ENCODE measurements at regions not wholly inside any gene's neighbourhood (a gene's known extent, or its start where the extent isn't known, plus 50 kb on each side); places are given as distances from the start of the nearest gene placed in this dataset.

- DNase-seq, result no peak
Observed at GRCh38 chr15:96219681-96220080, 110.8 kb upstream of the NR2F2 start.

DNA sequence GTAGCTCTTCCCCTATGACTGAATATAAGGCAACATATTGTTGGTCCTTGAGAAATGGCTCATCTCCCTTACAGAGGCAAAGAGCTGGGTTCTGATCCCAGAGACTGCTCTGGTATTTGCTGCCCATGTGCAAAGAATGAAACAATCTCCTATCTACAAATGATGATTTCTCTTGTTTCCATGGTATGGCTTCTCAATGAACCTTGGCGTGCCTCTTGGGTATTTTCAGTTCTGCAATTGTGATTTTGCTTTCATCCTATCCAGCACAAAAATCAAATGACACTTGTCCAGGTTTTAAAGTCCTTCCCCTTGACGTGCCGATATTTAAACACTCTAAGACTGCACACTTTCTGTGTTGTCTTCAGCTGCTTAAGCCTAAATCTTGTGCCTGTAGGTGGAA, 109.8 kb upstream of the NR2F2 start:
- DNase-seq, result no peak

GRCh38 chr15:96222981-96223380, 107.5 kb upstream of the NR2F2 start:
- no peak for DNase-seq

DNA sequence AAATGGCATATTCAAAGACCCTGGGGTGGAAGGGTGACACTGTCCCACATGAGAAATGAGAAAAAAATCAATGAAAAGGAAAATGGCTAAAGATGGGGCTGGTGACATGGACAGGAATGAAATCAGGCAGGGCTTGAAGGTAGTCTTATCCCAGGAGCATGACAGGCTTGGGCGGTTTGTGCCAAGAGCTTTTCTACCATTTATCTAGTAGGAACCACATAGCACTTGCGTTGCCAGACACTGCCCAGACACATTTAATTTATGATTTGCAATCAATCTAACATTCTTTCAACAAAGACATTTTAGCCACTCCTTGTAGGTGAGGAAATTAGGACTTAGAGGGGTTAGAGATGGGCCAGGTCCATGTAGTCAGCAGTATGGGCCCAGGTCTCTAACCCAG, 106.6 kb upstream of the NR2F2 start:
- DNase-seq, result no peak

DNA sequence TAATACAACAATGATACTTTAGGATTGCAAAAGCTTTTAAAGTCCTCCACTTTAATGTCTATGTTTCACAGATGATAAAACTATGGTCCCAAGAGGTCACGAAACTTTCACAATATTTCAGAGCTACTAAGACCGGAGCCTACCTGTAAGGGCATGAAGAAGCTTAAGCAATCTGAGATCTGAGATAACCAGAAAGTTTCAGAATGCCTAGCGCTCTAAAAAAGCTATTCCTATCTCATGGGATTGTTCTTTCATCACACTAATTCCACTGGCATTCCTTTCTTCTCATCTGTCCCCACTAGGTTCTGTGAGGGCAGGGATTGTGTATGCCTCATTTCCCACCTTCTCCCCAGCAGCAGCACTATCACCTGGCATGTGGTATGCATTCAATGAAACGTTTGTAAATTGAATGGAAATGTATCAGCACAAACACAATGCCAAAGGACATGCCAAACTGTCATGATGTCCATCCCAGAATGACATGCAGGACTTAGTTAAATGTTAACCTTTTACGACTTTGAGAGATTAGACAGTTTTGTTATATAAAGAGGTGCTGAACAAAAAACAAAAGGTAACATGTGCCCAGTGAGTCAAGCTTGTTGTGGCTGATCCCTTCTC, 104.7 kb upstream of the NR2F2 start:
- no peak for DNase-seq

DNA sequence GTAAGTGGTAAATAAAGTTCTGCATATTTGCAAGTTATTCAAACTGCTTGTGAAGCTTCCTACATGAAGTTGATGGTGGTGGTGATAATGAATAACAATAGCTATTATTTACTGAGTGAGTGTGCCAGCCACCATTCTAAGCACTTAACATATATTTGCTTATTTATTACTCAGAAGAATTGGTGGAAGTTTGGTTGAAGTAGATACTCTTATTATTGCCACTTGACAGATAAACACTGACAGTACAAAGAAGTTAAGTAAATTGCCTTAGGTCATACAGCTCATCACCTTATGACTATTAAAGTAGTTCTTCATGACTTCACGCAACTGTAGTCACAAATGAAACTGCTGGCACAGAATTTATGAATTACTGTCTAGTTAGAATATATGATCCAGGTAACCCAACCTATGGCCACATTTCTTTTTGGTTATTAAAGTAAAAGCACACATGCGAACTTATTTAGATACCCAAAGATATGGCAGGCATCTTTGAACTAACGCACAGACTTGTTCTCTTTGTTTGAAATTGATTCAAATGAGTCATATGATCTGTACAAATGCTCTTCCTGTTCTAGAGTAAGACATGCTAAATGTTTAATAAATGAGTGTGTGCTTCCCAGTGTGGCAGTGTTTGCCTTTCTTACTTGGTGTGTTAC, 99.8 kb upstream of the NR2F2 start:
- no peak for DNase-seq

DNA sequence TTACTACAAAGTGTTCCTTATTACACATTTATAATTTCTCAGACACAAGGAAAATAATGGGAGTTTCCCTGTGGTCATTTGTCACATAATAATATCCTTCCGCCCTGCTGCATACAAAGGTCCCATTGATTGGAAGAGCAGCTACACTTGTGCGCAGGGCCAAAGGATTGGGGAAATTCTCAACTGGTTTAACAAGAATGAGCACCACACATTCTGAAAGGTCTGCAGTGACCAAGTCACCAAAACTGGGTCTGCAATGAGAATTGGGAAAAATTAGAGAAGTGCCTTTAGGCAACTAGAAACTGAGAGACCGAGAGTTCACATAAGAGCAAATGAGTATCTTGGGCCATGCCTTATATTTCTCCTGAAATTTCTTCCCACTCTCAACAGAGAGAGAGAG, 98.2 kb upstream of the NR2F2 start:
- DNase-seq, result peak; percentile 64

DNA sequence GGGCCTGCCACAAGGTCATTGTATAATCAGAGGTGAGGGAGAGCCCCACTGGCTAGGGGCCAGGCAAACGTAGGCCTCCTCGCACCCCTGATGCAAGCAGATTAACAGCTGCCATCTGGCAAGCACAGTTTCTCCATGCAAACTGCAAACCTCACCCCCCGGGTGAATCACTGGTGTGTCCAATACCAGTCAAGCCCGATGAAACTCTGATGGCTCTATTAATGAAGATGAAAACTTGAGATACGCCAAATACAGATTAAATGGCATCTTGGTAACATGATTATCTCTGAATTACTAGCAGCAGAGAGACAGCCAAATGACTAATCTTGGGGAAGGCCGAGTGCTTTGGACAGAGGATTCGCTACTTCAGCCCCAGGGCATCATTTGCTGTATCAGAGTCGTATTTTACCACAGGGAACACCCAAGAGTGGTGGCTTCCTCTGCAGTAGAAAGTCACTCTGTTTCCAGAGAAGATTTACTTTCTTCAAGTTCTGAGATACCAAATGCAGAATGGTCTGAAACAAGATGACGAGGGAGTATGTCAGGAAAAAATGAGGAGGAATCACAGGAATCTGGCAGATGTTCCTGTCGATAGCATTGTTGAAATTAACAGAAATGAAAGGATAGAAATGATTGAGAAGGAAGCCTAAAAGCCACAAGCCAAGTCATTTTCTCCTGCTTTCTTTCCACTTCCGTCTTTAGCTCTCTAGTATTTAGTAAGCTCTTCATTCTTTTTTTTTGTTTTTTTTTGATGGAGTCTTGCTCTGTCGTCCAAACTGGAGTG, 96.2 kb upstream of the NR2F2 start:
- peak; percentile 66 for DNase-seq

- no peak for DNase-seq
Observed at GRCh38 chr15:96237002-96237401, 93.5 kb upstream of the NR2F2 start.

DNA sequence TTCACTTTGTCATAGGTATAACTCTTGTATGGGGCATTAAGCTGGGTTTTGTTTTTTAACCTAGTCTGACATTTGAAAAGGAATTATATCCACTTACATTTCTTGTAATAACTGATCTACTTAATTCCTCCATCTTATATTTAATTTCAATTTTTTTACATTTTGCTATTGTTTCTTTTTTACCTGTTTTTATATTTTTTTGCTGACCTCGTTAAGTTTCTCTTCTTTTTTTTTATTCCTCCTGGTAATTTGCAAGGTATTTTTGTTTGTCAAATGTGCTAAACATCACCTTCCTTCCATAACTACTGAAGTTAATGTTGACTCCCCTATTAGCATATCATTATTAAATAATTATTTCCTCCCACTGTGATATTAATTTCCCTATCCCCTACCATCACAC, 87.7 kb upstream of the NR2F2 start:
- no peak for DNase-seq

GRCh38 chr15:96243701-96244100, 86.8 kb upstream of the NR2F2 start:
- no peak for DNase-seq

- DNase-seq, result no peak
Observed at GRCh38 chr15:96245252-96245651, 85.2 kb upstream of the NR2F2 start.

DNA sequence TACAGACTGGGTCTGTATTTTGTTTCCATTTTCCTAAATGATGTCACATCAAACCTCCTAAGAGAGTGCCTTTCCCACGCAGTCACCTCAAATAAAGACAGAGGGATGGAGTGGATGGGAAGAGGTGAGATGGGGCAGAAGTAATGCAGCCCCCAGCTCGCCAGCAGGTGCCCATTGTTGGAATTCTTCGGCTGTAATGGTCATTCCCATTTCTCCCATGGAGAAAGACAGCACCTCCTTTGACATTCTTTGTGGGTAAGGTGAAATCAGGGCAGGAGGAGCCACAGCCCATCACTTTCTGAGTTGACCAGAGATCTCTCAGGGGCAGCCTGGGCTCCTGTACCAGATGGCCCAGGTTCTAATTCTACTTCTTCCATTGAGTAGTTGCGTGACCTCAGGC, 84.4 kb upstream of the NR2F2 start:
- DNase-seq, result no peak

DNA sequence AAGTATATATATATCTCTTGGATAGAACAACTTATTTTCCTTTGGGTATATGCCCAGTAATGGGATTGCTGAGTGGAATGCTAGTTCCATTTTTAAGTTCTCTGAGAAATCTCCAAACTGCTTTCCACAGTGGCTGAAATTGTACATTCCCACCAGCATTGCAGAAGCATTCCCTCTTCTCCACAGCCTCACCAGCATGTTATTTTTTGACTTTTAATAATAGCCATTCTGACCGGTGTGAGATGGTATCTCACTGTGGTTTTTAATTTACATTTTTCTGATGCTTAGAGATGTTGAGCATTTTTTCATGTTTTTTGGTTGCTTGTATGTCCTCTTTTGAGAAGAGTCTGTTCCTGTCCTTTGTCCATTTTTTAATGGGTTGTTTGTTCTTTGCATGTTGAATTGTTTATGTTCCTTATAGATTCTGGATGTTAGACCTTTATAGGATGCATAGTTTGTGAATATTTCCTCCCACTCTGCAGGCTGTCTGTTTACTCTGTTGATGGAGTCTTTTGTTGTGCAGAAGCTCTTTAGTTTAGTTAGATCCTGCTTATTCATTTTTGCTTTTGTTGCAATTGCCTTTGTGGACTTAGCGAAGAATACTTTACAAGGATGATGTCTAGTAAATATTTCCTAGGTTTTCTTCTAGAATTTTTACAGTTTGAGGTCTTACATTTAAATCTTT, 82.7 kb upstream of the NR2F2 start:
- DNase-seq, result no peak

DNA sequence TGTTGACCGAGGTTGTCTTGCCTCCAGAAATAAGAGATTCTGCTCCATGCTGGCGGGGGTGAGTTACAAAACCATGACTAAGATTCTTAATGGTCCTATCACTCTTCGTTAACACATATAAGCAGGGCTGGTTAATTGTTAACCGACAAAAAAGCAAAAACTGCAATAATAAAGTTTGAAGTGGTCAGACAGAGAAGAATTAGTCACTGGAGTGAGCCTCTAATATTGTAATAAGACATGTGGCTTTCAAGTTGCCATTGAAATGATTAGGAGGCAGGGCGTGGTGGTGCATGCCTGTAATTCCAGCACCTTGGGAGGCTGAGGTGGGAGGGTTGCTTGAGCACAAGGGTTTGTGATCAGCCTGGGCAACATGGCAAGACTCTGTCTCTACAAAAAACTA, 78.4 kb upstream of the NR2F2 start:
- DNase-seq, result no peak

DNA sequence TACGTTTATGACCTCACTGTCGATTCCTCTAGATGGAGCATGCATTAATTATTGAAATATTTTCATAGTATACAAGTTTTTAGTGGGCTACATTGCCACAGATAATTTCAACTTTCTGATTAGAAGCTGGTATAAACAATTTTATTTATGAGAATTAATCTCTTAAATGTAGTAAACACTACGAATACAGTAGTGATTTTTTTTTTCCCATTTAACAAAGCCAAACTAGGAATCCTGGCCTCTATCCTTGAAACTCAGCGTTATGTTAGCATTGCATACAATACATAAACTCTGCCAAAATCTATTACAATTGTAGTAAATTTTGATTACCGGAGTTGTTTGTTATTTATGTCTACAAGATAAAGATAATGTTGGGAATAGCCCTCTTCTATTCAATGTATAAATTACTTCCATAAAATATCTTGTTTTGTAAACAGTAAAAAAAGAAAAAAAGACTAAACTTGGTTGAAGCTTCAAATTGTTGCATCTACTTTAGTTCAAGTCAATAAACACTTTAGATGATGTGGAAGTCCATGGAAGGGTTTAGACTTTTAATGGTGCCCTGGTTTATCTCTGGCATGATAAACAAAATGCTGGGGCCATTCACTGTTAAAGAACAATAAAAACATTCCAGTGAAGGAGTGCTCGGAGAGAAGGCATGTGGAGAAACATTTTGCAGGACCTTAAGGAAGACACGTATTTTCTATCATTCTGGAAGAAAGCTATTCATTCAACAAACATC, 77.3 kb upstream of the NR2F2 start:
- no peak for DNase-seq

DNA sequence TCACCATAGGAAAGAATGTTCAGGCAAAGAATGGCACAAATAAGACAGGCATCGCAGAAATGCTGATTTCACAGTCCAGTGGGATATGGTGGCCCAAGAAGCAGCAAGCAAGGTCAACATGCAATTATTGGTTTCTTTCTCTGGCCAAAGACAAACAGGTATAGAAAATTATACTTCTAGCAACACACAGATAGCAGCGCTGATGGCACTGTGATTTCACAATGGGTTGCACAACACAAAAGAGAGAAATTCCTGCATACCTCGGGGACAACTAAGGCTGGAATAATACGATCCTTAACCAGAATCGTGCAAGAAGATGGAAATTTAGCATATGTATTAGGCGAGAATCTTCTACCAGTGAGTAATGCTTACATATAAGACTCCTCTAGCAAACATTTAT, 76.3 kb upstream of the NR2F2 start:
- DNase-seq, result no peak

DNA sequence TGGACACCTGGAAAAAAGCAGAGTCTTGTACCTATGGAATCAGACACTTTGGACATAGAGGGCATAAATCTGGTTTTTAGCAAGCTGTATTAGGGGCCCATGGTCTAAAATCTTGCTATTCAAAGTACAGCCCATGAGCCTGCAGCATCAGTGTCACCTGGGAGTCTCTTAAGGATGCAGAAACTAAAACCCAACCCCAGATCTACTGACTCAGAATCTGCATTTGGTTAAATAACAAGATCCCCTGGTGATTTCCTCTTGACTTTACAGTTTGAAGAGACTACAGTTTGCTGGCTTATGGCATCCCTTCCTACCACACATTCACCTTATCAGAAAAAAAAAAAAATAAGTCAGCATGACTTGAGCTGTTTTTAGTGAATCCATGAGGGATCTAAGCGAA, 74.9 kb upstream of the NR2F2 start:
- DNase-seq, result no peak

- DNase-seq, result no peak
Observed at GRCh38 chr15:96261575-96262034, 68.9 kb upstream of the NR2F2 start.

GRCh38 chr15:96262097-96262496, 68.4 kb upstream of the NR2F2 start:
- no peak for DNase-seq

- DNase-seq, result no peak
Observed at GRCh38 chr15:96262549-96263489, 67.7 kb upstream of the NR2F2 start.

- DNase-seq, result peak; percentile 91
Observed at GRCh38 chr15:96264351-96264798, 66.1 kb upstream of the NR2F2 start.
